A549 (cell line): ENCODE measurements at regions not wholly inside any gene's neighbourhood (a gene's known extent, or its start where the extent isn't known, plus 50 kb on each side); places are given as distances from the start of the nearest gene placed in this dataset.

Source experiments
- ATAC-seq, 2 experiments: fragments of 200-7000 bp in 1 of 2; fragments of >200 bp in 1 of 2; cut with Nextera tagmentation in 1 of 2; cut with Tn5 transposase in 1 of 2; 3 replicates each; pipeline versions ENCODE4 v1.8.0 to v1.9.1; 2018 to 2020; ENCODE audit warnings: mild to moderate bottlenecking in 1 of 2, moderate library complexity in 1 of 2
- CTCF ChIA-PET: fragments of 300-600 bp; sonication (Branson Sonifier 250); formaldehyde crosslinking; extraction: SDS; loops from one replicate; lab custom pipeline; 2021; ENCODE audit warnings: antibody characterized with exemption, inconsistent platforms; lab: Yijun Ruan, JAX
- POLR2A ChIA-PET: fragments of 350-600 bp; formaldehyde crosslinking; extraction: SDS; loops from one replicate; lab custom pipeline; 2021; ENCODE audit warnings: antibody characterized with exemption, inconsistent platforms; lab: Yijun Ruan, JAX
- DNase-seq, 2 experiments: peaks; one replicate each; pipeline versions ENCODE4 v3.0.0 to v3.0.0-alpha.2; 2011 to 2016; ENCODE audit warnings: low read depth in 1 of 2, low spot score in 1 of 2
- FAIRE-seq: peaks from 2 replicates; lab custom pipeline; 2011; peaks lifted over from hg19 to GRCh38; lab: Jason Lieb, UNC
- H3K27ac ChIP-seq, 2 experiments: fragments of >200 bp; sonication (Bioruptor Twin); formaldehyde crosslinking; 3 replicates each; pipeline ENCODE4 v1.5.1; 2016 to 2017
- H3K4me1 ChIP-seq: fragments of >200 bp; sonication (Bioruptor Twin); formaldehyde crosslinking; 3 replicates; pipeline ENCODE4 v1.6.1; 2016
- H3K4me2 ChIP-seq: fragments of >200 bp; sonication (Bioruptor Twin); formaldehyde crosslinking; 3 replicates; pipeline ENCODE4 v1.6.1; 2016
- H3K4me3 ChIP-seq: fragments of >200 bp; sonication (Bioruptor Twin); formaldehyde crosslinking; 3 replicates; pipeline ENCODE4 v1.5.1; 2016
- H3K9me3 ChIP-seq: fragments of >200 bp; sonication (Bioruptor Twin); formaldehyde crosslinking; 3 replicates; pipeline ENCODE4 v1.6.1; 2016
- CBX2 ChIP-seq: fragments of 200-600 bp; sonication (generic); IDR thresholded peaks from 2 replicates; pipeline ENCODE4 v1.6.1; 2016; ENCODE audit warnings: low read depth, mild to moderate bottlenecking, borderline replicate concordance
- CBX8 ChIP-seq: fragments of 200-600 bp; sonication (generic); IDR thresholded peaks from 2 replicates; pipeline ENCODE4 v1.6.1; 2016
- CHD2 ChIP-seq: fragments of 150-350 bp; IDR thresholded peaks from 2 replicates; pipeline ENCODE4 v1.6.1; 2014; ENCODE audit warnings: low read length; ENCODE audit not compliant: partially characterized antibody
- EHMT2 ChIP-seq: fragments of 200-600 bp; sonication (generic); IDR thresholded peaks from 2 replicates; pipeline ENCODE4 v1.6.1; 2016; ENCODE audit warnings: antibody characterized with exemption, low read depth, mild to moderate bottlenecking, moderate library complexity
- FOSB ChIP-seq: fragments of 250-450 bp; sonication (Bioruptor Pico); IDR thresholded peaks from 2 replicates; pipeline ENCODE4 v1.5.0; 2020; ENCODE audit warnings: mild to moderate bottlenecking, moderate library complexity
- FOXS1 ChIP-seq: fragments of 250-450 bp; sonication (Bioruptor Pico); IDR thresholded peaks from 2 replicates; pipeline ENCODE4 v1.5.0; 2020; ENCODE audit warnings: mild to moderate bottlenecking, moderate library complexity
- HDAC2 ChIP-seq: fragments of 200-600 bp; sonication (generic); IDR thresholded peaks from 2 replicates; pipeline ENCODE4 v1.6.1; 2016
- HOXA7 ChIP-seq: fragments of 250-450 bp; sonication (Bioruptor Pico); IDR thresholded peaks from 2 replicates; pipeline ENCODE4 v1.5.0; 2020; ENCODE audit warnings: mild to moderate bottlenecking, moderate library complexity
- HOXB5 ChIP-seq: fragments of 250-450 bp; sonication (Bioruptor Pico); IDR thresholded peaks from 2 replicates; pipeline ENCODE4 v1.5.0; 2020; ENCODE audit warnings: mild to moderate bottlenecking, moderate library complexity
- JUNB ChIP-seq: fragments of >200 bp; sonication (Bioruptor Twin); formaldehyde crosslinking; IDR thresholded peaks from 2 replicates; pipeline ENCODE4 v1.6.1; 2016
- KDM1A ChIP-seq: fragments of 200-600 bp; sonication (generic); IDR thresholded peaks from 2 replicates; pipeline ENCODE4 v1.6.1; 2016; ENCODE audit warnings: low read depth, mild to moderate bottlenecking
- KDM5A ChIP-seq: fragments of 200-600 bp; sonication (generic); IDR thresholded peaks from 2 replicates; pipeline ENCODE4 v1.6.1; 2016; ENCODE audit warnings: antibody characterized with exemption, mild to moderate bottlenecking
- MAFK ChIP-seq: fragments of 450-650 bp; IDR thresholded peaks from 2 replicates; pipeline ENCODE4 v1.6.1; 2014; ENCODE audit not compliant: partially characterized antibody
- NFE2L2 ChIP-seq: fragments of 150-350 bp; conservative IDR thresholded peaks from 2 replicates; pipeline ENCODE4 v1.6.1; 2014; ENCODE audit warnings: low read length
- POLR2A ChIP-seq: IDR thresholded peaks from 2 replicates; pipeline ENCODE4 v1.6.1; 2012; ENCODE audit warnings: mild to moderate bottlenecking, low read length
- RAD21 ChIP-seq, 2 experiments: fragments of >200 bp in 1 of 2; sonication (Bioruptor Twin) in 1 of 2; formaldehyde crosslinking in 1 of 2; IDR thresholded peaks in 1 of 2; conservative IDR thresholded peaks in 1 of 2; 2 replicates in 1 of 2; 3 replicates in 1 of 2; pipeline ENCODE4 v1.6.1; 2012 to 2018; ENCODE audit warnings: inconsistent platforms in 1 of 2
- RCOR1 ChIP-seq: fragments of 150-350 bp; IDR thresholded peaks from 2 replicates; pipeline ENCODE4 v1.6.1; 2014; ENCODE audit warnings: antibody characterized with exemption, low read length, low read depth
- RFX5 ChIP-seq: fragments of 450-650 bp; IDR thresholded peaks from 2 replicates; pipeline ENCODE4 v1.7.1; 2014; ENCODE audit warnings: antibody characterized with exemption, mild to moderate bottlenecking, moderate library complexity
- ZNF302 ChIP-seq: fragments of 250-450 bp; sonication (Bioruptor Pico); IDR thresholded peaks from 2 replicates; pipeline ENCODE4 v1.9.0; 2021; ENCODE audit warnings: inconsistent platforms, mild to moderate bottlenecking, moderate library complexity
- ZSCAN20 ChIP-seq: fragments of 250-450 bp; sonication (Bioruptor Pico); IDR thresholded peaks from 2 replicates; pipeline ENCODE4 v1.8.0; 2022; ENCODE audit warnings: mild to moderate bottlenecking, moderate library complexity
- WGBS: methylation state at CpG from one replicate; pipeline ENCODE4 v1.1.6; 2017; ENCODE audit errors: missing lambda C conversion rate; 5-methylcytosine and 5-hydroxymethylcytosine counted together
- TF ChIP-seq, protein P1 (sequence below): fragments of 450-650 bp; IDR thresholded peaks from 2 replicates; pipeline ENCODE4 v1.6.1; 2014; ENCODE audit warnings: antibody characterized with exemption
- TF ChIP-seq, protein P2 (sequence below): IDR thresholded peaks from 2 replicates; pipeline ENCODE4 v1.6.1; 2012; ENCODE audit warnings: low read depth, borderline replicate concordance
- TF ChIP-seq, protein P3 (sequence below): fragments of 200-600 bp; sonication (generic); IDR thresholded peaks from 2 replicates; pipeline ENCODE4 v1.6.1; 2016; ENCODE audit warnings: antibody characterized with exemption, mild to moderate bottlenecking, moderate library complexity
- TF ChIP-seq, protein P4 (sequence below): fragments of >200 bp; sonication (Bioruptor Twin); formaldehyde crosslinking; IDR thresholded peaks from 3 replicates; pipeline ENCODE4 v1.5.1; 2016
- TF ChIP-seq, protein P5 (sequence below): IDR thresholded peaks from 2 replicates; pipeline ENCODE4 v1.6.1; 2012
- TF ChIP-seq, protein P6 (sequence below): fragments of 150-350 bp; IDR thresholded peaks from 2 replicates; pipeline ENCODE4 v1.6.1; 2014; ENCODE audit warnings: low read depth, mild to moderate bottlenecking, low read length
- TF ChIP-seq, protein P7 (sequence below): IDR thresholded peaks from 2 replicates; pipeline ENCODE4 v1.6.1; 2012

DNA sequence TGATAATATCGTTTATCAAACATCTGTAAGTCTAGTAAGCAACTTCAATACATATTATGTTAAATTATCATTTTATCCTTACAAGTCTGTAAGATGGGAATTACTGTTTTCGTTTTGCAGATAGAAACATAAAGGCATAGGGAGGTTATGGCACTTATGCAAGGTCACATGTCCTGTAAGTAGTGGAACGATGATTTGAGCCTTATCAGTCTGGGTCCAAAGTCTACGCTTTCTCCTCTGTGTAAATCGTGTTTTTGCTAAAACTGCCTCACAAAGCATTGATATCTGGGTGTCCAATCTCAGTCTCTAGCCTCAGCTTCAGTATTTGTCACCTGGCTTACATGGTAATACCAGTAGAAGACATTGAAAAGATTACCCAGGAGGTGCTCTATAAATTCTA is 174.9 kb upstream of the RASSF8 start:
- Histone ChIP-seq H3K9me3 (no peaks in the 10 kb centered on the region), H3K4me2 (no peak overlapping the region), H3K4me1 (no peaks in the 10 kb centered on the region), H3K4me3 (no peak overlapping the region), H3K27ac (no peak overlapping the region)
- TF ChIP-seq, protein P1, sequence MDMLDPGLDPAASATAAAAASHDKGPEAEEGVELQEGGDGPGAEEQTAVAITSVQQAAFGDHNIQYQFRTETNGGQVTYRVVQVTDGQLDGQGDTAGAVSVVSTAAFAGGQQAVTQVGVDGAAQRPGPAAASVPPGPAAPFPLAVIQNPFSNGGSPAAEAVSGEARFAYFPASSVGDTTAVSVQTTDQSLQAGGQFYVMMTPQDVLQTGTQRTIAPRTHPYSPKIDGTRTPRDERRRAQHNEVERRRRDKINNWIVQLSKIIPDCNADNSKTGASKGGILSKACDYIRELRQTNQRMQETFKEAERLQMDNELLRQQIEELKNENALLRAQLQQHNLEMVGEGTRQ, result no peak
- no peak for TF ChIP-seq FOXS1
- TF ChIP-seq, protein P2, sequence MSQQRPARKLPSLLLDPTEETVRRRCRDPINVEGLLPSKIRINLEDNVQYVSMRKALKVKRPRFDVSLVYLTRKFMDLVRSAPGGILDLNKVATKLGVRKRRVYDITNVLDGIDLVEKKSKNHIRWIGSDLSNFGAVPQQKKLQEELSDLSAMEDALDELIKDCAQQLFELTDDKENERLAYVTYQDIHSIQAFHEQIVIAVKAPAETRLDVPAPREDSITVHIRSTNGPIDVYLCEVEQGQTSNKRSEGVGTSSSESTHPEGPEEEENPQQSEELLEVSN, result no peak
- TF ChIP-seq, protein P3, sequence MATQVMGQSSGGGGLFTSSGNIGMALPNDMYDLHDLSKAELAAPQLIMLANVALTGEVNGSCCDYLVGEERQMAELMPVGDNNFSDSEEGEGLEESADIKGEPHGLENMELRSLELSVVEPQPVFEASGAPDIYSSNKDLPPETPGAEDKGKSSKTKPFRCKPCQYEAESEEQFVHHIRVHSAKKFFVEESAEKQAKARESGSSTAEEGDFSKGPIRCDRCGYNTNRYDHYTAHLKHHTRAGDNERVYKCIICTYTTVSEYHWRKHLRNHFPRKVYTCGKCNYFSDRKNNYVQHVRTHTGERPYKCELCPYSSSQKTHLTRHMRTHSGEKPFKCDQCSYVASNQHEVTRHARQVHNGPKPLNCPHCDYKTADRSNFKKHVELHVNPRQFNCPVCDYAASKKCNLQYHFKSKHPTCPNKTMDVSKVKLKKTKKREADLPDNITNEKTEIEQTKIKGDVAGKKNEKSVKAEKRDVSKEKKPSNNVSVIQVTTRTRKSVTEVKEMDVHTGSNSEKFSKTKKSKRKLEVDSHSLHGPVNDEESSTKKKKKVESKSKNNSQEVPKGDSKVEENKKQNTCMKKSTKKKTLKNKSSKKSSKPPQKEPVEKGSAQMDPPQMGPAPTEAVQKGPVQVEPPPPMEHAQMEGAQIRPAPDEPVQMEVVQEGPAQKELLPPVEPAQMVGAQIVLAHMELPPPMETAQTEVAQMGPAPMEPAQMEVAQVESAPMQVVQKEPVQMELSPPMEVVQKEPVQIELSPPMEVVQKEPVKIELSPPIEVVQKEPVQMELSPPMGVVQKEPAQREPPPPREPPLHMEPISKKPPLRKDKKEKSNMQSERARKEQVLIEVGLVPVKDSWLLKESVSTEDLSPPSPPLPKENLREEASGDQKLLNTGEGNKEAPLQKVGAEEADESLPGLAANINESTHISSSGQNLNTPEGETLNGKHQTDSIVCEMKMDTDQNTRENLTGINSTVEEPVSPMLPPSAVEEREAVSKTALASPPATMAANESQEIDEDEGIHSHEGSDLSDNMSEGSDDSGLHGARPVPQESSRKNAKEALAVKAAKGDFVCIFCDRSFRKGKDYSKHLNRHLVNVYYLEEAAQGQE, result no peak
- TF ChIP-seq EHMT2, result no peak
- TF ChIP-seq HOXB5 (CRISPR knock-in tag), result no peak
- no peak for TF ChIP-seq JUNB
- TF ChIP-seq, protein P4, sequence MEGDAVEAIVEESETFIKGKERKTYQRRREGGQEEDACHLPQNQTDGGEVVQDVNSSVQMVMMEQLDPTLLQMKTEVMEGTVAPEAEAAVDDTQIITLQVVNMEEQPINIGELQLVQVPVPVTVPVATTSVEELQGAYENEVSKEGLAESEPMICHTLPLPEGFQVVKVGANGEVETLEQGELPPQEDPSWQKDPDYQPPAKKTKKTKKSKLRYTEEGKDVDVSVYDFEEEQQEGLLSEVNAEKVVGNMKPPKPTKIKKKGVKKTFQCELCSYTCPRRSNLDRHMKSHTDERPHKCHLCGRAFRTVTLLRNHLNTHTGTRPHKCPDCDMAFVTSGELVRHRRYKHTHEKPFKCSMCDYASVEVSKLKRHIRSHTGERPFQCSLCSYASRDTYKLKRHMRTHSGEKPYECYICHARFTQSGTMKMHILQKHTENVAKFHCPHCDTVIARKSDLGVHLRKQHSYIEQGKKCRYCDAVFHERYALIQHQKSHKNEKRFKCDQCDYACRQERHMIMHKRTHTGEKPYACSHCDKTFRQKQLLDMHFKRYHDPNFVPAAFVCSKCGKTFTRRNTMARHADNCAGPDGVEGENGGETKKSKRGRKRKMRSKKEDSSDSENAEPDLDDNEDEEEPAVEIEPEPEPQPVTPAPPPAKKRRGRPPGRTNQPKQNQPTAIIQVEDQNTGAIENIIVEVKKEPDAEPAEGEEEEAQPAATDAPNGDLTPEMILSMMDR, result no peak
- TF ChIP-seq ZSCAN20, result no peak
- no peak for TF ChIP-seq FOSB
- no peak for TF ChIP-seq RFX5
- ATAC-seq (no peak), FAIRE-seq (no peak), DNase-seq (no peak)
- ChIA-PET POLR2A (no interaction called here), CTCF (no interaction called here)
- WGBS, result 27% methylated on average over 5 of the region's 5 CpGs

DNA sequence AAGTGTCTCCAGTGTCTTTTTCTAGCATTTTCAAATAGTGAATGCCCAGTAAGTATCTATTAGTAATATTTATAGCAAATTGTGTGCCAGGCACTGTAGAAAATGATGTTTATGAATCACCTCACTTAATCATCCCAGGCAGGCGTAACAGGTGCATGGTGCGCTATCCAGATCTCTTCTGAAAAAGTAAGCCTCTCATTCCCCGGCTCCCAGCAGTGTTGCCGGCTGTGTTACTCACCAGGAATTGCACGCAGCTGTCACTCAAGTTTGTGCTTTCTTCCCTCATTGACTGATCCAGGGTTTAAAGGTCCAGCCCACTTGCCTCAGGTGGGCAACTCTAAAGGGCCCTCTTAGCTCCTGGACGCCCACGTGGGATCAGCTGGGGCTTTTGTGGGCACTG is 173.8 kb upstream of the RASSF8 start:
- H3K4me2 ChIP-seq, result no peak overlapping the region
- DNase-seq (no peak), FAIRE-seq (no peak), ATAC-seq (no peak)
- H3K4me3 ChIP-seq, result no peak overlapping the region
- ChIA-PET POLR2A (no interaction called here), CTCF (no interaction called here)
- 56% methylated on average over 7 of the region's 7 CpGs for WGBS
- no peaks in the 10 kb centered on the region for H3K4me1 ChIP-seq
- no peaks in the 10 kb centered on the region for H3K9me3 ChIP-seq
- H3K27ac ChIP-seq, result no peak overlapping the region
- TF ChIP-seq HDAC2 (no peak), RCOR1 (no peak), RAD21 (conservative IDR thresholded peaks at IDR 0.05 in 1 of 2, IDR thresholded peaks at IDR 0.05 in 1 of 2) (no peak), MAFK (no peak), HOXA7 (CRISPR knock-in tag) (no peak), CBX2 (no peak), CBX8 (no peak), KDM5A (no peak), POLR2A (no peak), KDM1A (no peak), RFX5 (no peak), NFE2L2 (no peak), ZNF302 (no peak), CHD2 (no peak)
- TF ChIP-seq, protein P3, result no peak
- TF ChIP-seq, protein P5, sequence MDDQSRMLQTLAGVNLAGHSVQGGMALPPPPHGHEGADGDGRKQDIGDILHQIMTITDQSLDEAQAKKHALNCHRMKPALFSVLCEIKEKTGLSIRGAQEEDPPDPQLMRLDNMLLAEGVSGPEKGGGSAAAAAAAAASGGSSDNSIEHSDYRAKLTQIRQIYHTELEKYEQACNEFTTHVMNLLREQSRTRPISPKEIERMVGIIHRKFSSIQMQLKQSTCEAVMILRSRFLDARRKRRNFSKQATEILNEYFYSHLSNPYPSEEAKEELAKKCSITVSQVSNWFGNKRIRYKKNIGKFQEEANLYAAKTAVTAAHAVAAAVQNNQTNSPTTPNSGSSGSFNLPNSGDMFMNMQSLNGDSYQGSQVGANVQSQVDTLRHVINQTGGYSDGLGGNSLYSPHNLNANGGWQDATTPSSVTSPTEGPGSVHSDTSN, result no peak
- TF ChIP-seq, protein P6, sequence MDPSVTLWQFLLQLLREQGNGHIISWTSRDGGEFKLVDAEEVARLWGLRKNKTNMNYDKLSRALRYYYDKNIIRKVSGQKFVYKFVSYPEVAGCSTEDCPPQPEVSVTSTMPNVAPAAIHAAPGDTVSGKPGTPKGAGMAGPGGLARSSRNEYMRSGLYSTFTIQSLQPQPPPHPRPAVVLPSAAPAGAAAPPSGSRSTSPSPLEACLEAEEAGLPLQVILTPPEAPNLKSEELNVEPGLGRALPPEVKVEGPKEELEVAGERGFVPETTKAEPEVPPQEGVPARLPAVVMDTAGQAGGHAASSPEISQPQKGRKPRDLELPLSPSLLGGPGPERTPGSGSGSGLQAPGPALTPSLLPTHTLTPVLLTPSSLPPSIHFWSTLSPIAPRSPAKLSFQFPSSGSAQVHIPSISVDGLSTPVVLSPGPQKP, result no peak
- TF ChIP-seq, protein P7, sequence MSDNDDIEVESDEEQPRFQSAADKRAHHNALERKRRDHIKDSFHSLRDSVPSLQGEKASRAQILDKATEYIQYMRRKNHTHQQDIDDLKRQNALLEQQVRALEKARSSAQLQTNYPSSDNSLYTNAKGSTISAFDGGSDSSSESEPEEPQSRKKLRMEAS, result no peak
